DMS114 treated with DMSO at 0.1 percent for 48 hours (cell line): ENCODE measurements at regions not wholly inside any gene's neighbourhood (a gene's known extent, or its start where the extent isn't known, plus 50 kb on each side); places are given as distances from the start of the nearest gene placed in this dataset.
"Not testable (repeated sequence)": the region's sequence is repeated elsewhere in the genome, so short reads cannot be mapped to it uniquely, and the experiment has no call there.

Source experiments
- DNase-seq: peaks from one replicate; lab custom pipeline; 2025; ENCODE audit not compliant: unreplicated experiment; lab: John Stamatoyannopoulos, UW

GRCh38 chr9:22170556-22170955, 161.5 kb upstream of the CDKN2B start:
- DNase-seq = no peak

GRCh38 chr9:22170990-22171670, 162.0 kb upstream of the CDKN2B start:
- DNase-seq = no peak

- DNase-seq = no peak
Observed at GRCh38 chr9:22171691-22172090, 162.6 kb upstream of the CDKN2B start.

- DNase-seq = no peak
Observed at GRCh38 chr9:22173908-22174307, 164.8 kb upstream of the CDKN2B start.

GRCh38 chr9:22175972-22176545, 167.0 kb upstream of the CDKN2B start:
- DNase-seq = no peak

GRCh38 chr9:22181021-22181420, 171.9 kb upstream of the CDKN2B start:
- DNase-seq = not testable (repeated sequence)

- no peak for DNase-seq
Observed at GRCh38 chr9:22189471-22189870, 180.4 kb upstream of the CDKN2B start.

- not testable (repeated sequence) for DNase-seq
Observed at GRCh38 chr9:22197000-22197399, 187.9 kb upstream of the CDKN2B start.

GRCh38 chr9:22198681-22199080, 189.6 kb upstream of the CDKN2B start:
- no peak for DNase-seq

GRCh38 chr9:22201256-22201655, 192.2 kb upstream of the CDKN2B start:
- DNase-seq = no peak

GRCh38 chr9:22203371-22204138, 194.4 kb upstream of the CDKN2B start:
- no peak for DNase-seq

GRCh38 chr9:22204240-22204639, 195.1 kb upstream of the CDKN2B start:
- DNase-seq = no peak

GRCh38 chr9:22206833-22207232, 197.7 kb upstream of the CDKN2B start:
- no peak for DNase-seq

GRCh38 chr9:22208846-22209585, 199.9 kb upstream of the CDKN2B start:
- DNase-seq = no peak

- no peak for DNase-seq
Observed at GRCh38 chr9:22210262-22210661, 201.2 kb upstream of the CDKN2B start.

- DNase-seq = no peak
Observed at GRCh38 chr9:22210936-22211335, 201.8 kb upstream of the CDKN2B start.

- no peak for DNase-seq
Observed at GRCh38 chr9:22211588-22212360, 202.7 kb upstream of the CDKN2B start.

GRCh38 chr9:22214021-22214420, 204.9 kb upstream of the CDKN2B start:
- DNase-seq = no peak

- no peak for DNase-seq
Observed at GRCh38 chr9:22214497-22215031, 205.5 kb upstream of the CDKN2B start.

GRCh38 chr9:22215521-22215920, 206.4 kb upstream of the CDKN2B start:
- DNase-seq = no peak
